ENCODE measurements at regions not wholly inside any gene's neighbourhood (a gene's known extent, or its start where the extent isn't known, plus 50 kb on each side); places are given as distances from the start of the nearest gene placed in this dataset.

DNA sequence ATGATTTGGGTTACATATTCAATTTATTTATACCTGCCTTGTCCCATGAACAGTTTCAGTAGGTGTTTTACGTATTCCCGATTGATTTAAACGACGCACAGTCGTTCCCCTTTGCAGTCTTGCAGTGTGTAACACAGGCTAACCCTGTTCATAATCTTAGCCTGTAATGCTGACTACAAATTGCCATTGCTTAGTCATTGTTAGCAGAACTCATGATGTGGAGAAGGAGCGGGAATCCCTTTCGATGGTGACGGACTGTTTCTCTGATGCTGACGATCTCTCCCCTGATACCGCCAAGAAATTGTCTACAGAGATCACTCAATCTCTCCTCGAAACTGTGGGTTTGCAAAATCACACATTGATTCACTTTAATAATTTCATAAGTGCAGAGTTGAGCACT is 93.2 kb downstream of the MRPL36 start:
- TF ChIP-seq, protein P1, sequence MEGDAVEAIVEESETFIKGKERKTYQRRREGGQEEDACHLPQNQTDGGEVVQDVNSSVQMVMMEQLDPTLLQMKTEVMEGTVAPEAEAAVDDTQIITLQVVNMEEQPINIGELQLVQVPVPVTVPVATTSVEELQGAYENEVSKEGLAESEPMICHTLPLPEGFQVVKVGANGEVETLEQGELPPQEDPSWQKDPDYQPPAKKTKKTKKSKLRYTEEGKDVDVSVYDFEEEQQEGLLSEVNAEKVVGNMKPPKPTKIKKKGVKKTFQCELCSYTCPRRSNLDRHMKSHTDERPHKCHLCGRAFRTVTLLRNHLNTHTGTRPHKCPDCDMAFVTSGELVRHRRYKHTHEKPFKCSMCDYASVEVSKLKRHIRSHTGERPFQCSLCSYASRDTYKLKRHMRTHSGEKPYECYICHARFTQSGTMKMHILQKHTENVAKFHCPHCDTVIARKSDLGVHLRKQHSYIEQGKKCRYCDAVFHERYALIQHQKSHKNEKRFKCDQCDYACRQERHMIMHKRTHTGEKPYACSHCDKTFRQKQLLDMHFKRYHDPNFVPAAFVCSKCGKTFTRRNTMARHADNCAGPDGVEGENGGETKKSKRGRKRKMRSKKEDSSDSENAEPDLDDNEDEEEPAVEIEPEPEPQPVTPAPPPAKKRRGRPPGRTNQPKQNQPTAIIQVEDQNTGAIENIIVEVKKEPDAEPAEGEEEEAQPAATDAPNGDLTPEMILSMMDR (IDR thresholded peaks at IDR 0.05): no peak
- no peak for TF ChIP-seq POLR2AphosphoS5 (IDR thresholded peaks at IDR 0.05; ENCODE audit: low read depth, low read length)

All from Panc1 (cell line).